ENCODE measurements at regions not wholly inside any gene's neighbourhood (a gene's known extent, or its start where the extent isn't known, plus 50 kb on each side); places are given as distances from the start of the nearest gene placed in this dataset.

DNA sequence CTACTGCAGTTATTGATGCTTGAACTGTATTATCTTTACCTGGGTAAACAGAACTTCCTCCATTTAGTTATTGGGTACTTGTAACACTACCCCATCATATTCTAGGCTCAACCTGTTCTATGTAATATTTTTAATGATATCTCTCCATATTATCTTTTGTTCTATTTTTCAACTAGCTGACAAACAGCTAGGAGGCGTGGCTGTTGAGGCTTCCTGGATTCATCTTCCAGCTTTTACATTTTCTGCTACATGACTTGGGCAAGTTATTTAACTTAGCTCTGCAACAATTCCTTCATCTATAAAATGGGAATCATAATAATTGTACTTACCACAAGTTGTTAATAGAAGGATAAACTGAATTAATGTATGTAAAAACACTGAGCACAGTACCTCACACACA, 349.3 kb downstream of the PTTG2 start:
- peaks cover 12% of the 10 kb centered on the region for H3K36me3 ChIP-seq (replicated peaks; ENCODE audit: low read depth, low read length)

DNA sequence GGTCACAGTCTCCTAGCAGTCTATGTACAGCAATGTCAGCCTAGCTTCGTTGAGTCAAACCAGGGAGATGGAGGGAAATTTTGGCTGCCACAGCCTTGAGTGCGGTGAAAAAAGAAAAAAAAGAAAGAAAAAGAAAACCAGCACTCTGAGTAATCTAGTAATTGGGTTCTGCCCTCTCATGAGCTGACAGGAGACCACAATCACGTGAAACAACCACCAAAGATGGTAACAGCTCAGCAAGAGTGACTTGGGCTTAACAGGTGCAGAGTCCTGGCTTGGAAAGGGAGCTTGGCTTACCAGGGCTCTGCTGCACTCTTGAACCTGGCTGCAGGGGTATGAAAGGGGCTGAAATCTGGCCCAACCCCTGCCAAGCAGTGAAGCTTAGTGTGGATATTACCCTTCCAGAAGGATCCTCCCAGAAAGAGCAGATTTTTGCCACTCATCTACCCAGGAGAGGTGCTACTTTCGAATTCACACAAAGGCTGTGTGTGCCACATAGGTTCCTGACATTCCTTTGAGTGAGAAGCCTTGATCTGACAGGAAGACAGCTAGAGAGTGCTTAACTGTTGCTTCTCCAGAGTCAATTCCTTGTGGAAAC, 350.3 kb downstream of the PTTG2 start:
- Histone ChIP-seq H3K9me3 (ENCODE audit: insufficient read depth, low read length) (peaks cover 12% of the 10 kb centered on the region), H2AFZ (ENCODE audit: low read depth, low read length) (no peak overlapping the region), H3K27me3 (ENCODE audit: low read depth, low read length) (peaks cover 70% of the 10 kb centered on the region), H3K4me2 (ENCODE audit: low read length) (peak overlapping the region; percentile 78), H3K36me3 (replicated peaks; ENCODE audit: low read depth, low read length) (peaks cover 12% of the 10 kb centered on the region), H3K27ac (ENCODE audit: low read length) (no peak overlapping the region), H3K9ac (ENCODE audit: low read length) (no peak overlapping the region), H3K79me2 (ENCODE audit: low read length) (no peaks in the 10 kb centered on the region), H3K4me1 (ENCODE audit: low read length) (peaks cover 54% of the 10 kb centered on the region), H4K20me1 (ENCODE audit: insufficient read depth, low read length) (no peaks in the 10 kb centered on the region), H3K4me3 (ENCODE audit: low read length) (peak overlapping the region; percentile 52)
- TF ChIP-seq, protein P1, sequence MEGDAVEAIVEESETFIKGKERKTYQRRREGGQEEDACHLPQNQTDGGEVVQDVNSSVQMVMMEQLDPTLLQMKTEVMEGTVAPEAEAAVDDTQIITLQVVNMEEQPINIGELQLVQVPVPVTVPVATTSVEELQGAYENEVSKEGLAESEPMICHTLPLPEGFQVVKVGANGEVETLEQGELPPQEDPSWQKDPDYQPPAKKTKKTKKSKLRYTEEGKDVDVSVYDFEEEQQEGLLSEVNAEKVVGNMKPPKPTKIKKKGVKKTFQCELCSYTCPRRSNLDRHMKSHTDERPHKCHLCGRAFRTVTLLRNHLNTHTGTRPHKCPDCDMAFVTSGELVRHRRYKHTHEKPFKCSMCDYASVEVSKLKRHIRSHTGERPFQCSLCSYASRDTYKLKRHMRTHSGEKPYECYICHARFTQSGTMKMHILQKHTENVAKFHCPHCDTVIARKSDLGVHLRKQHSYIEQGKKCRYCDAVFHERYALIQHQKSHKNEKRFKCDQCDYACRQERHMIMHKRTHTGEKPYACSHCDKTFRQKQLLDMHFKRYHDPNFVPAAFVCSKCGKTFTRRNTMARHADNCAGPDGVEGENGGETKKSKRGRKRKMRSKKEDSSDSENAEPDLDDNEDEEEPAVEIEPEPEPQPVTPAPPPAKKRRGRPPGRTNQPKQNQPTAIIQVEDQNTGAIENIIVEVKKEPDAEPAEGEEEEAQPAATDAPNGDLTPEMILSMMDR (IDR thresholded peaks at IDR 0.05; ENCODE audit: low read depth, low read length) = no peak
- peak; percentile 87 for TF ChIP-seq EZH2phosphoT487 (IDR thresholded peaks at IDR 0.05; ENCODE audit: low read depth)

More for the DNA sequence above, 349.3 kb downstream of the PTTG2 start:
- Histone ChIP-seq H3K4me3 (ENCODE audit: low read length) (no peak overlapping the region), H3K79me2 (ENCODE audit: low read length) (no peaks in the 10 kb centered on the region), H3K4me2 (ENCODE audit: low read length) (peak overlapping the region; percentile 78), H3K9ac (ENCODE audit: low read length) (no peak overlapping the region), H3K27ac (ENCODE audit: low read length) (no peak overlapping the region), H2AFZ (ENCODE audit: low read depth, low read length) (no peak overlapping the region), H4K20me1 (ENCODE audit: insufficient read depth, low read length) (no peaks in the 10 kb centered on the region), H3K4me1 (ENCODE audit: low read length) (peaks cover 54% of the 10 kb centered on the region), H3K27me3 (ENCODE audit: low read depth, low read length) (peaks cover 64% of the 10 kb centered on the region), H3K9me3 (ENCODE audit: insufficient read depth, low read length) (peaks cover 12% of the 10 kb centered on the region)
- no peak for TF ChIP-seq EZH2phosphoT487 (IDR thresholded peaks at IDR 0.05; ENCODE audit: low read depth)
- TF ChIP-seq, protein P1 (IDR thresholded peaks at IDR 0.05; ENCODE audit: low read depth, low read length) = no peak

- no peaks in the 10 kb centered on the region for H3K79me2 ChIP-seq (ENCODE audit: low read length)
- no peak overlapping the region for H3K9ac ChIP-seq (ENCODE audit: low read length)
- no peak for TF ChIP-seq EZH2phosphoT487 (IDR thresholded peaks at IDR 0.05; ENCODE audit: low read depth)
- TF ChIP-seq, protein P1 (IDR thresholded peaks at IDR 0.05; ENCODE audit: low read depth, low read length) = no peak
- no peak overlapping the region for H3K27ac ChIP-seq (ENCODE audit: low read length)
- peaks cover 78% of the 10 kb centered on the region for H3K27me3 ChIP-seq (ENCODE audit: low read depth, low read length)
- peaks cover 12% of the 10 kb centered on the region for H3K36me3 ChIP-seq (replicated peaks; ENCODE audit: low read depth, low read length)
- H3K4me3 ChIP-seq (ENCODE audit: low read length) = no peak overlapping the region
- H2AFZ ChIP-seq (ENCODE audit: low read depth, low read length) = no peak overlapping the region
- H3K9me3 ChIP-seq (ENCODE audit: insufficient read depth, low read length) = peaks cover 12% of the 10 kb centered on the region
- peaks cover 45% of the 10 kb centered on the region for H3K4me1 ChIP-seq (ENCODE audit: low read length)
- H4K20me1 ChIP-seq (ENCODE audit: insufficient read depth, low read length) = no peaks in the 10 kb centered on the region
- no peak overlapping the region for H3K4me2 ChIP-seq (ENCODE audit: low read length)
Measured at GRCh38 chr4:38311495-38312126, 351.4 kb downstream of the PTTG2 start.

- H4K20me1 ChIP-seq (ENCODE audit: insufficient read depth, low read length) = no peaks in the 10 kb centered on the region
- no peak overlapping the region for H3K27ac ChIP-seq (ENCODE audit: low read length)
- H3K4me2 ChIP-seq (ENCODE audit: low read length) = no peak overlapping the region
- H3K27me3 ChIP-seq (ENCODE audit: low read depth, low read length) = peaks cover 75% of the 10 kb centered on the region
- H3K36me3 ChIP-seq (replicated peaks; ENCODE audit: low read depth, low read length) = peaks cover 12% of the 10 kb centered on the region
- no peak overlapping the region for H3K4me3 ChIP-seq (ENCODE audit: low read length)
- H3K4me1 ChIP-seq (ENCODE audit: low read length) = peaks cover 35% of the 10 kb centered on the region
- peaks cover 12% of the 10 kb centered on the region for H3K9me3 ChIP-seq (ENCODE audit: insufficient read depth, low read length)
- TF ChIP-seq, protein P1 (IDR thresholded peaks at IDR 0.05; ENCODE audit: low read depth, low read length) = no peak
- no peak for TF ChIP-seq EZH2phosphoT487 (IDR thresholded peaks at IDR 0.05; ENCODE audit: low read depth)
- H3K79me2 ChIP-seq (ENCODE audit: low read length) = no peaks in the 10 kb centered on the region
- no peak overlapping the region for H3K9ac ChIP-seq (ENCODE audit: low read length)
- no peak overlapping the region for H2AFZ ChIP-seq (ENCODE audit: low read depth, low read length)
Measured at GRCh38 chr4:38313175-38313574, 350.8 kb upstream of the KLF3 start.
